Cardiac muscle cell (in vitro differentiated cells and primary cell): ENCODE measurements at regions not wholly inside any gene's neighbourhood (a gene's known extent, or its start where the extent isn't known, plus 50 kb on each side); places are given as distances from the start of the nearest gene placed in this dataset.

Experiments
- DNase-seq, 2 donors: peaks; one replicate each; pipeline versions ENCODE4 v3.0.0 to v3.0.0-alpha.2; 2010 to 2017; ENCODE audit warnings: low read depth in 1 of 2, low spot score in 1 of 2
- H3K27ac ChIP-seq: fragments of 200-600 bp; sonication (generic); 2 replicates; pipeline ENCODE4 v1.5.1; 2016
- H3K27me3 ChIP-seq: fragments of 200-600 bp; sonication (generic); 2 replicates; pipeline ENCODE4 v1.6.0; 2016; ENCODE audit warnings: control low read depth
- H3K36me3 ChIP-seq: fragments of 200-600 bp; sonication (generic); 2 replicates; pipeline ENCODE4 v1.5.1; 2016; ENCODE audit warnings: control low read depth
- H3K4me1 ChIP-seq: fragments of 200-600 bp; sonication (generic); 2 replicates; pipeline ENCODE4 v1.8.1; 2017; ENCODE audit warnings: low read depth, mild to moderate bottlenecking, mixed run types
- H3K4me3 ChIP-seq: fragments of 200-600 bp; sonication (generic); 2 replicates; pipeline ENCODE4 v1.5.1; 2016; ENCODE audit warnings: mild to moderate bottlenecking
- H3K9me3 ChIP-seq: fragments of 200-600 bp; sonication (generic); 2 replicates; pipeline ENCODE4 v1.5.1; 2017; ENCODE audit warnings: low read depth, mild to moderate bottlenecking, control low read depth
- CTCF ChIP-seq: IDR thresholded peaks from 2 replicates; pipeline ENCODE4 v1.5.1; 2012; ENCODE audit warnings: low read depth, mild to moderate bottlenecking, low read length

- no peaks in the 10 kb centered on the region for H3K4me1 ChIP-seq
- no peaks in the 10 kb centered on the region for H3K27me3 ChIP-seq
- H3K4me3 ChIP-seq: no peak overlapping the region
- H3K9me3 ChIP-seq: no peaks in the 10 kb centered on the region
- no peak for DNase-seq
- no peak for TF ChIP-seq CTCF
- no peak overlapping the region for H3K27ac ChIP-seq
- no peaks in the 10 kb centered on the region for H3K36me3 ChIP-seq
Observed at GRCh38 chr6:99011151-99011550, 63.4 kb upstream of the FBXL4 start.

- Histone ChIP-seq H3K4me1 (no peaks in the 10 kb centered on the region), H3K4me3 (no peak overlapping the region), H3K9me3 (no peaks in the 10 kb centered on the region), H3K36me3 (no peaks in the 10 kb centered on the region), H3K27me3 (no peaks in the 10 kb centered on the region), H3K27ac (no peak overlapping the region)
- DNase-seq: peak in 1 of 2 donors; percentile 6
- TF ChIP-seq CTCF: no peak
Observed at GRCh38 chr6:99002831-99003230, 55.1 kb upstream of the FBXL4 start.

- Histone ChIP-seq H3K27me3 (no peaks in the 10 kb centered on the region), H3K4me3 (no peak overlapping the region), H3K27ac (peak overlapping the region; percentile 56), H3K9me3 (no peaks in the 10 kb centered on the region), H3K36me3 (no peaks in the 10 kb centered on the region), H3K4me1 (no peaks in the 10 kb centered on the region)
- TF ChIP-seq CTCF: no peak
- DNase-seq: peak in 1 of 2 donors; percentile 23
Observed at GRCh38 chr6:98998103-98998502, 50.4 kb upstream of the FBXL4 start.
